Neuronal stem cell (in vitro differentiated cells): ENCODE measurements at regions not wholly inside any gene's neighbourhood (a gene's known extent, or its start where the extent isn't known, plus 50 kb on each side); places are given as distances from the start of the nearest gene placed in this dataset.
A peak's percentile ranks its signal among the peaks of the same experiment; 100 is the strongest.

ENCODE experiments used
- DNase-seq: peaks from one replicate; pipeline ENCODE4 v3.0.0-alpha.2; 2013; ENCODE audit warnings: low spot score
- H2AFZ ChIP-seq: one replicate; pipeline ENCODE4 v1.6.1; 2013; ENCODE audit warnings: mild to moderate bottlenecking, low read length, inconsistent platforms
- H2AK5ac ChIP-seq: 2 replicates; pipeline ENCODE4 v1.6.1; 2013; ENCODE audit warnings: low read depth, mild to moderate bottlenecking, inconsistent platforms, low read length, moderate library complexity, mixed read lengths
- H2BK120ac ChIP-seq: 2 replicates; pipeline ENCODE4 v1.6.1; 2013; ENCODE audit warnings: low read depth, mild to moderate bottlenecking, inconsistent platforms, low read length, moderate library complexity, mixed read lengths
- H2BK12ac ChIP-seq: one replicate; pipeline ENCODE4 v1.6.1; 2013; ENCODE audit warnings: low read length, inconsistent platforms
- H2BK15ac ChIP-seq: 2 replicates; pipeline ENCODE4 v1.6.1; 2013; ENCODE audit warnings: mild to moderate bottlenecking, low read length, inconsistent platforms, mixed read lengths
- H2BK5ac ChIP-seq: one replicate; pipeline ENCODE4 v1.6.1; 2013; ENCODE audit warnings: inconsistent platforms, mild to moderate bottlenecking, low read length, moderate library complexity
- H3K14ac ChIP-seq: one replicate; pipeline ENCODE4 v1.6.1; 2013; ENCODE audit warnings: low read length, inconsistent platforms
- H3K18ac ChIP-seq: 2 replicates; pipeline ENCODE4 v1.6.1; 2013; ENCODE audit warnings: low read length, inconsistent platforms
- H3K23ac ChIP-seq: 2 replicates; pipeline ENCODE4 v1.6.1; 2013; ENCODE audit warnings: low read depth, mild to moderate bottlenecking, mixed read lengths, low read length, inconsistent platforms; ENCODE audit not compliant: poor library complexity
- H3K27ac ChIP-seq: replicated peaks from 3 replicates; pipeline ENCODE4 v1.5.1; 2013; ENCODE audit warnings: low read length, inconsistent platforms
- H3K27me3 ChIP-seq, 3 experiments: 2 replicates each; pipeline ENCODE4 v1.6.1; 2013; ENCODE audit warnings: low read length in 3 of 3, mild to moderate bottlenecking in 2 of 3, inconsistent platforms in 1 of 3, low read depth in 1 of 3, mixed read lengths in 1 of 3, moderate library complexity in 1 of 3; ENCODE audit not compliant: control insufficient read depth in 3 of 3, insufficient read depth in 3 of 3
- H3K36me3 ChIP-seq, 2 donors: replicated peaks in 1 of 2; 2 replicates each; pipeline ENCODE4 v1.6.1; 2013; ENCODE audit warnings: low read length in 2 of 2; ENCODE audit not compliant: control insufficient read depth in 2 of 2, insufficient read depth in 2 of 2
- H3K4ac ChIP-seq: 2 replicates; pipeline ENCODE4 v1.6.1; 2013; ENCODE audit warnings: inconsistent platforms, mild to moderate bottlenecking, low read length, moderate library complexity
- H3K4me1 ChIP-seq, 2 donors: 1 replicate in 1 of 2; 2 replicates in 1 of 2; pipeline ENCODE4 v1.6.1; 2013; ENCODE audit warnings: low read length in 2 of 2, low read depth in 1 of 2; ENCODE audit not compliant: control insufficient read depth in 2 of 2, insufficient read depth in 1 of 2
- H3K4me2 ChIP-seq: one replicate; pipeline ENCODE4 v1.6.1; 2013; ENCODE audit warnings: mild to moderate bottlenecking, low read length, inconsistent platforms; ENCODE audit not compliant: insufficient read depth, poor library complexity, severe bottlenecking
- H3K4me3 ChIP-seq, 2 donors: 2 replicates each; pipeline ENCODE4 v1.5.1; 2013; ENCODE audit warnings: low read length in 2 of 2, mild to moderate bottlenecking in 2 of 2, inconsistent platforms in 1 of 2, moderate library complexity in 1 of 2
- H3K79me1 ChIP-seq: one replicate; pipeline ENCODE4 v1.6.1; 2013; ENCODE audit warnings: low read depth, mild to moderate bottlenecking, inconsistent platforms, low read length, moderate library complexity
- H3K9ac ChIP-seq: one replicate; pipeline ENCODE4 v1.6.1; 2013; ENCODE audit warnings: mild to moderate bottlenecking, low read depth, low read length, inconsistent platforms; ENCODE audit not compliant: poor library complexity
- H3K9me3 ChIP-seq, 2 donors: replicated peaks in 1 of 2; 2 replicates each; pipeline versions ENCODE3 to v1.6.1; 2013; ENCODE audit warnings: low read length in 2 of 2, mild to moderate bottlenecking in 2 of 2, inconsistent platforms in 1 of 2, low read depth in 1 of 2, mixed read lengths in 1 of 2, moderate library complexity in 1 of 2; ENCODE audit not compliant: control insufficient read depth in 2 of 2, insufficient read depth in 1 of 2
- H4K8ac ChIP-seq: one replicate; pipeline ENCODE4 v1.6.1; 2013; ENCODE audit warnings: low read depth, mild to moderate bottlenecking, inconsistent platforms, low read length, moderate library complexity
- H4K91ac ChIP-seq: one replicate; pipeline ENCODE4 v1.6.1; 2013; ENCODE audit warnings: low read length, low read depth, mild to moderate bottlenecking, inconsistent platforms; ENCODE audit not compliant: poor library complexity
- WGBS, 2 donors: extraction: QIAGEN DNeasy Blood & Tissue Kit; methylation state at CpG; one replicate each; pipeline ENCODE4 v1.1.7; 2013; ENCODE audit warnings: missing lambda C conversion rate in 2 of 2, mixed read lengths in 1 of 2; ENCODE audit not compliant: insufficient read length in 2 of 2, insufficient replicate concordance in 1 of 2; ENCODE audit errors: extremely low coverage in 2 of 2; 5-methylcytosine and 5-hydroxymethylcytosine counted together

DNA sequence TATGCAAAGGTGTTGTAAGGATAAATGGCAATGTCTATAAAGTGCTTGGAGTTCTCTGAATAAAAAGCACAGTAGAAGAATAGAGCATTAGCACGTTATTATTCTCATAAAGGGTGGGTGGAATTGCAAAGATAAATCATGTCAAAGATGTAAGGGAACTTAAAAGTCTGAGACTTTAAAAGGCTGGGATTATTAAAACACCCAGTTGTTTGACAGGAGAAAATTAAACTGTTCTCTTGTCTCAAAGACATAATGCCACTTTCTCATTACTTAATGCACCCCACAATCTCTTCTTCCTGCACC is 70.4 kb upstream of the PDE10A start:
- H3K4me3 ChIP-seq: no peak overlapping the region

DNA sequence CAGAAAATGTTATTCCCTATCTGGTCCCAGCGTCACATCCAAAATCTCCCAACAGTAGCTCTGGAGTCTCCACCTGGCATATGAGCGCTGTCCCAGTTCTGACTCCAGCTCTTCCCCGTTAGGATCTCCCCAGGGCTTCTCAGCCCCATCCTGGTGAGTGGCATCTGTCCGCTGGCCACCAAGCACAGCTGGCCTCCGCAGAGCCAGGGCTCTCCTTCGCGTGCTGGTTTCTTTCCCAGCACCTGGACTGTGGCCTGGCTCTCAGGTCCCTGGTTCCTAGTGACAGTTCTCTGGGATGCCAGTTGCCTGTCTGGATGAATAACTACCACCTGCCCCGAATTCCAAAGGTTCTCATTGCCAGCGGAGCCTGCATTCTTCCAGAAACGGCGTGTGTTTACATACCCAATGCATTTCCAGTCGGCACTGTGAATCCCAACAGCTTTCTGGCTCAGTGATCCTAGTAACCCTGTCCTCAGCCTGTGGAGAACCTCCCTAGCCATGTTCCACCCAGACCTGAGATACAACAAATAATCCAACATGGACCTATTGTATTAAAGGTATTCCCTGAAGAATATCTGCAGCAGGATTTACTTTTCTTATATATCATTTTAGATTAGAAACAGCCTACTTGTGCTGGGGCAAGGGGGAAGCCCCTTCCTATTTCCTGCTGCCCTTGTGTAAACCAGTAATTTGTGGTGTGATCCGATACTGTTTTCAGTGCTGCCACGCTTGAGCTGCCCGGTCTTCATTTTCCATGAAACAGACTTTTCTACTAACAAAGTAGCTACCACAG is 69.9 kb upstream of the PDE10A start:
- Histone ChIP-seq H3K9ac (no peak overlapping the region), H3K18ac (no peak overlapping the region), H3K4me3 (no peak overlapping the region), H2BK5ac (no peak overlapping the region), H3K4me1 (no peaks in the 10 kb centered on the region), H4K8ac (no peak overlapping the region), H2AK5ac (no peak overlapping the region), H3K27ac (no peak overlapping the region), H3K79me1 (no peaks in the 10 kb centered on the region), H2BK12ac (no peak overlapping the region), H2BK120ac (no peak overlapping the region), H3K27me3 (no peaks in the 10 kb centered on the region), H2BK15ac (no peak overlapping the region), H3K23ac (no peak overlapping the region), H3K36me3 (no peaks in the 10 kb centered on the region), H3K14ac (no peak overlapping the region), H3K4ac (no peak overlapping the region), H3K4me2 (no peak overlapping the region), H3K9me3 (no peaks in the 10 kb centered on the region), H2AFZ (no peak overlapping the region), H4K91ac (no peak overlapping the region)
- DNase-seq: no peak
- WGBS, 2 donors: no CpG with 5 or more reads among the region's 15 CpGs

More for the DNA sequence above, 70.4 kb upstream of the PDE10A start:
- Histone ChIP-seq H3K4me1 (no peaks in the 10 kb centered on the region), H3K18ac (no peak overlapping the region), H3K9me3 (no peaks in the 10 kb centered on the region), H3K4me2 (no peak overlapping the region), H2BK5ac (no peak overlapping the region), H3K79me1 (no peaks in the 10 kb centered on the region), H3K9ac (no peak overlapping the region), H3K27me3 (no peaks in the 10 kb centered on the region), H3K36me3 (no peaks in the 10 kb centered on the region), H3K4ac (no peak overlapping the region), H2AFZ (no peak overlapping the region), H3K14ac (no peak overlapping the region), H4K8ac (no peak overlapping the region), H4K91ac (no peak overlapping the region), H2BK12ac (no peak overlapping the region), H2BK15ac (no peak overlapping the region), H3K27ac (no peak overlapping the region), H2BK120ac (no peak overlapping the region), H3K23ac (no peak overlapping the region), H2AK5ac (no peak overlapping the region)
- no CpG with 5 or more reads among the region's 1 CpG for WGBS, 2 donors
- no peak for DNase-seq

DNA sequence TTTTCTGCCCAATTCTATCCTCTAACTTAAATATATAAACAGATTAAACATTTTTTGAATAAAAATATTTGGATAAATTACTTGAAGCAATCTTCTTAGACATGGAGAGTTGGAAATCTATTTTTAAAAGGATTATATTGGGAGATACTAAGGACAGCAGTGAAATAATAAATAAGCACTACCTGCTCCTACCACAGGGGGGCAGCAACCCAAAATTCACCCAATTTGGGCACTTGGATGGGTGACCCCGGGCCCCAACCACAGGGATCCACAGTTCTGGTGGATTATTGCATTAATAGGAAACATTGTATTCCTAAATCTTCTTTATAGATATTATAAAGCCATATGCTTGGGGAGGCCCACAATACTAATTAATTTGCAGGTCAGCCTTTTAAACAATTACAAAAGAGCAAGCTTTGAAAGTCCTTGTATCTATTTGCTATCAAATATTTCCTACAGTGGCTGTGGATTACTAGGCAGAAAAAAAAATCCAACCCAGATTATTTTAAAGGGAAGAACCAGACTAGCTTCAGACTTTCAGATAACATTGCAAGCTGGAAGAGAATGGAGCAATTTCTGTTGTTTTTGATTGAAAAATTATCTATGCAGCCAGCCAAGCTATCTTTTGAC is 66.4 kb upstream of the PDE10A start:
- H3K4me1 ChIP-seq: no peaks in the 10 kb centered on the region
- H3K14ac ChIP-seq: no peak overlapping the region
- no peaks in the 10 kb centered on the region for H3K9me3 ChIP-seq
- H4K8ac ChIP-seq: no peak overlapping the region
- no peak overlapping the region for H3K4me3 ChIP-seq
- H2BK120ac ChIP-seq: no peak overlapping the region
- H2BK5ac ChIP-seq: no peak overlapping the region
- no CpG with 5 or more reads among the region's 1 CpG for WGBS, 2 donors
- no peak overlapping the region for H3K27ac ChIP-seq
- H2AFZ ChIP-seq: no peak overlapping the region
- no peak overlapping the region for H3K23ac ChIP-seq
- no peak overlapping the region for H3K4ac ChIP-seq
- H2BK12ac ChIP-seq: no peak overlapping the region
- peak; percentile 15 for DNase-seq
- no peak overlapping the region for H3K9ac ChIP-seq
- H3K36me3 ChIP-seq: no peaks in the 10 kb centered on the region
- no peak overlapping the region for H4K91ac ChIP-seq
- no peak overlapping the region for H2AK5ac ChIP-seq
- no peak overlapping the region for H2BK15ac ChIP-seq
- no peak overlapping the region for H3K18ac ChIP-seq
- no peaks in the 10 kb centered on the region for H3K79me1 ChIP-seq
- H3K4me2 ChIP-seq: no peak overlapping the region
- no peaks in the 10 kb centered on the region for H3K27me3 ChIP-seq

DNA sequence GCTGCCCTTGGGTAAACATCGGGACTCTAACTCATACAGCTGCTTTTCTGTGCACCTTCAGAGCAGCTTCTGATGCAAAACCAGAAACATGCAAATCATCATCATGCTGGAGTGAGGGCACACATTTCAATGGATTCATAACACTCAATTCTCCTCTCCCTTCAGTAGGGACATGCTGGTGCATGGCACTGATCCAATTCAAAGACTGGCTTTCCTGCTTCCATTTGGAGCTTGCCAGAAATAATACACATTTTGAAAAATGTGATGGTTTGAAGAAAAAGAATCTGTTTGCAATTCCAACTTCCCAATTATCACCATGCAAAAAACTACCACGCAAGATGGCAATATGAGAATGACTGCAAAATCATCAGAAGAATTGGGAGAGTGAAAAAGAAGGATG is 65.2 kb upstream of the PDE10A start:
- no CpG with 5 or more reads among the region's 2 CpGs for WGBS, 2 donors
- Histone ChIP-seq H3K36me3 (no peaks in the 10 kb centered on the region), H2BK5ac (no peak overlapping the region), H3K4me1 (no peaks in the 10 kb centered on the region), H3K18ac (no peak overlapping the region), H3K9ac (no peak overlapping the region), H3K4me3 (no peak overlapping the region), H3K27ac (no peak overlapping the region), H2AK5ac (no peak overlapping the region), H3K9me3 (no peaks in the 10 kb centered on the region), H3K79me1 (no peaks in the 10 kb centered on the region), H2BK15ac (no peak overlapping the region), H4K91ac (no peak overlapping the region), H3K27me3 (no peaks in the 10 kb centered on the region), H2BK12ac (no peak overlapping the region), H2AFZ (no peak overlapping the region), H3K4ac (no peak overlapping the region), H4K8ac (no peak overlapping the region), H3K4me2 (no peak overlapping the region), H3K23ac (no peak overlapping the region), H2BK120ac (no peak overlapping the region), H3K14ac (no peak overlapping the region)
- no peak for DNase-seq
